Endothelial cell (in vitro differentiated cells): ENCODE measurements at regions not wholly inside any gene's neighbourhood (a gene's known extent, or its start where the extent isn't known, plus 50 kb on each side); places are given as distances from the start of the nearest gene placed in this dataset.

Experiments
- DNase-seq: peaks from one replicate; pipeline ENCODE4 v3.0.0; 2021; ENCODE audit warnings: low spot score
- H3K27ac Mint-ChIP-seq: one replicate; pipeline ENCODE4 v1.8.0; 2021; ENCODE audit warnings: mixed read lengths, inconsistent platforms; ENCODE audit not compliant: unreplicated experiment
- H3K27me3 Mint-ChIP-seq: one replicate; pipeline ENCODE4 v1.8.0; 2021; ENCODE audit warnings: mild to moderate bottlenecking, moderate library complexity, mixed read lengths, inconsistent platforms; ENCODE audit not compliant: unreplicated experiment
- H3K36me3 Mint-ChIP-seq: one replicate; pipeline ENCODE4 v1.8.0; 2021; ENCODE audit warnings: mild to moderate bottlenecking, low read depth, mixed read lengths, inconsistent platforms; ENCODE audit not compliant: unreplicated experiment
- H3K4me1 Mint-ChIP-seq: one replicate; pipeline ENCODE4 v1.8.0; 2021; ENCODE audit warnings: mild to moderate bottlenecking, mixed read lengths, inconsistent platforms; ENCODE audit not compliant: unreplicated experiment
- H3K4me3 Mint-ChIP-seq: one replicate; pipeline ENCODE4 v1.8.0; 2021; ENCODE audit warnings: mild to moderate bottlenecking, mixed read lengths, inconsistent platforms; ENCODE audit not compliant: unreplicated experiment
- H3K9me3 Mint-ChIP-seq: one replicate; pipeline ENCODE4 v1.8.0; 2021; ENCODE audit warnings: mixed read lengths, inconsistent platforms; ENCODE audit not compliant: unreplicated experiment
- CTCF ChIP-seq: fragments of 200-600 bp; sonication (generic); IDR thresholded peaks from one replicate; pipeline ENCODE4 v1.5.0; 2021; ENCODE audit warnings: antibody characterized with exemption; ENCODE audit not compliant: unreplicated experiment

- no peaks in the 10 kb centered on the region for H3K36me3 Mint-ChIP-seq
- no peak overlapping the region for H3K27ac Mint-ChIP-seq
- H3K4me3 Mint-ChIP-seq, result no peak overlapping the region
- no peaks in the 10 kb centered on the region for H3K9me3 Mint-ChIP-seq
- H3K27me3 Mint-ChIP-seq, result peaks cover 2% of the 10 kb centered on the region
- H3K4me1 Mint-ChIP-seq, result no peaks in the 10 kb centered on the region
- DNase-seq, result no peak
- TF ChIP-seq CTCF, result no peak
Measured at GRCh38 chr1:38568061-38568857, 291.3 kb downstream of the RRAGC start.

DNA sequence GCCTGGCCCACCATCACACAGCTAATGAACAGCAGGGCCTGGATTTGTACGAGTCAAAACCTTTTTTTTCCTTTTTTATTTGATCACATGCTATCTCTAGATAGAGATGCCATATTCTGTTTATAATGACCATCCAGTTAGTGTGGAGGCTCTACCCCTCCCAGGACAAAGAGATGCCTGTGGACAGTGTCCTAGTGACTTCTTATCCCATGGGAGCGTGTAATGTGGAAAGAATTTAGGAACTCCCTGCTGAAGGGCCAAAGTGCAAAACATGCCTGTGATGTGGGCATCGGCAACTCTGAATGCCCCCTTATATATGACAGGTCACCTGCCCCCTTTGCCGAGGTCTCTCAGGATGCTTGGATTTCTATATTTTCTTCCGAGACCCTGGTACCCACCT lies 292.2 kb downstream of the RRAGC start:
- Mint-ChIP-seq H3K27me3 (peaks cover 2% of the 10 kb centered on the region), H3K4me1 (no peaks in the 10 kb centered on the region), H3K27ac (no peak overlapping the region), H3K4me3 (no peak overlapping the region), H3K9me3 (no peaks in the 10 kb centered on the region), H3K36me3 (no peaks in the 10 kb centered on the region)
- no peak for TF ChIP-seq CTCF
- DNase-seq, result no peak

GRCh38 chr1:38565020-38565491 lies 294.5 kb downstream of the RRAGC start:
- Mint-ChIP-seq H3K4me3 (no peak overlapping the region), H3K27me3 (peaks cover 3% of the 10 kb centered on the region), H3K9me3 (no peaks in the 10 kb centered on the region), H3K36me3 (no peaks in the 10 kb centered on the region), H3K4me1 (no peaks in the 10 kb centered on the region), H3K27ac (no peak overlapping the region)
- TF ChIP-seq CTCF, result no peak
- no peak for DNase-seq

DNA sequence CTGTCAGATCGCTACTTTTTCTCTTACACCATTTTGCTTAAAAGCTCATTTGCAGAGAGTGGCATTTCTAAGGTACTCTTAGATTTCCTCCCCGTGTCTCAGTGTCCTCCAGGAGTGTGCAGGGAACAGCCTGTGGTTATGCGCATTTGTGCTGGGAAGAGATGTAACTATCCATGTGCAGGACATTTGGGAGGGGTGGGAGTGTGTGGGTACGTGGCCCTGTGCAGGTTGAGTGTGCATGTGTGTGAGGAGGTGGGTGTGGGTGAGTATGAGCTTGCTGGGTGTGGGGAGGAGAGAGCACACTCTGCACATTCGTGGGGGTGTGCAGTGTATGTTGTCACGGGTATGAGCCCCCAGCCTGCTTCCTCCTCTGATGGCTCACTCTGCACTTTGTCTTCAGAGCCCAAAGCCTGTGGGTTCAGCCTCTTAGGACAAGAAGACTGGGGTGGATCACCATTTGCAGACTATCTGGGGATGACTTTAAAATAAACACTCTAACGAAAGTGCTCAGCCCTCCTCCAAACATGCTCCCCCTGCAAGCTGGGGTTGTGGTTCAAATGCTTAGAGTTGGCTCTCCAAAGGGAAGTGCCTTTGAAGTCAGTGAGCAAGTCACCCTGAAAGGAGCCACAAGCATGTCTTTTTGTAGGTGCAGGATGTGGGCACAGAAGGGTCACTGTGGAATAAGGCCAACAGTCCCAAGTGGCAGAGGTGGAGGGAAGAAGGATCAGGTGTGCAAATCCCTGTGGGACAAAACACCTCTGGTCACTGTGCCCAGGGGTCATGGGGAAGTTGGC lies 295.4 kb downstream of the RRAGC start:
- TF ChIP-seq CTCF, result no peak
- H3K27me3 Mint-ChIP-seq, result peaks cover 3% of the 10 kb centered on the region
- DNase-seq, result no peak
- H3K9me3 Mint-ChIP-seq, result no peaks in the 10 kb centered on the region
- H3K4me1 Mint-ChIP-seq, result peaks cover 2% of the 10 kb centered on the region
- no peaks in the 10 kb centered on the region for H3K36me3 Mint-ChIP-seq
- H3K27ac Mint-ChIP-seq, result no peak overlapping the region
- no peak overlapping the region for H3K4me3 Mint-ChIP-seq

DNA sequence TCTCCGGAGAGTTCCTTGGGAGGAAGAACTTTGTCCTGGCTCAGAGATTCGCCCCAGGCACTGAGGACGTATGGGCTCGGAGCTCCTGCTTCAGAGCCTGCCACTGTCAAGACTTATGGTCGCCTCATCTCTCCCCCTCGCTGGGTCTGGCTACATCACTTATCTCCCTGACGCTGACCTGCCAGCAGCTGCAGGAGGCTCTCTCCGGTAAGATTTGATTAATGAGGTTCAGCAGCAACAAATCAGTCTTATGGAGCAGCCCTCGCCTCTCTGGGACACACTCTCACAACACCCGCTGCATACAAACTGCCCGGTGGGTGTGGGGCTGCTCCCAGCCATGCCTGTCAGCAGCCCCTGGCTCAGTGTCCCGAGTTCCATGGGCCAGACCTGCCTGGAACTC lies 297.8 kb downstream of the RRAGC start:
- H3K36me3 Mint-ChIP-seq, result no peaks in the 10 kb centered on the region
- peaks cover 5% of the 10 kb centered on the region for H3K27me3 Mint-ChIP-seq
- no peak overlapping the region for H3K27ac Mint-ChIP-seq
- TF ChIP-seq CTCF, result no peak
- H3K9me3 Mint-ChIP-seq, result no peaks in the 10 kb centered on the region
- no peak for DNase-seq
- H3K4me3 Mint-ChIP-seq, result no peak overlapping the region
- H3K4me1 Mint-ChIP-seq, result peaks cover 2% of the 10 kb centered on the region
